ENCODE measurements at regions not wholly inside any gene's neighbourhood (a gene's known extent, or its start where the extent isn't known, plus 50 kb on each side); places are given as distances from the start of the nearest gene placed in this dataset.
"Not testable (repeated sequence)": the region's sequence is repeated elsewhere in the genome, so short reads cannot be mapped to it uniquely, and the experiment has no call there.

- not testable (repeated sequence) for DNase-seq (ENCODE audit: low read depth)
Observed at GRCh38 chr9:41075671-41076070, 52.8 kb downstream of the FOXD4L6 start.

GRCh38 chr9:41074356-41074942, 54.0 kb downstream of the FOXD4L6 start:
- not testable (repeated sequence) for DNase-seq (ENCODE audit: low read depth)

- not testable (repeated sequence) for DNase-seq (ENCODE audit: low read depth)
Observed at GRCh38 chr9:41073471-41074243, 54.8 kb downstream of the FOXD4L6 start.

GRCh38 chr9:41064125-41064795, 64.2 kb downstream of the FOXD4L6 start:
- DNase-seq (ENCODE audit: low read depth) = not testable (repeated sequence)

GRCh38 chr9:41063243-41063642, 65.2 kb downstream of the FOXD4L6 start:
- not testable (repeated sequence) for DNase-seq (ENCODE audit: low read depth)

GRCh38 chr9:41059603-41060002, 68.9 kb downstream of the FOXD4L6 start:
- DNase-seq (ENCODE audit: low read depth) = not testable (repeated sequence)

GRCh38 chr9:41053666-41054363, 74.7 kb downstream of the FOXD4L6 start:
- DNase-seq (ENCODE audit: low read depth) = not testable (repeated sequence)

GRCh38 chr9:41048672-41049071, 79.8 kb downstream of the FOXD4L6 start:
- not testable (repeated sequence) for DNase-seq (ENCODE audit: low read depth)

- DNase-seq (ENCODE audit: low read depth) = not testable (repeated sequence)
Observed at GRCh38 chr9:41047792-41048191, 80.7 kb downstream of the FOXD4L6 start.

- DNase-seq (ENCODE audit: low read depth) = not testable (repeated sequence)
Observed at GRCh38 chr9:41044930-41045329, 83.6 kb downstream of the FOXD4L6 start.

- not testable (repeated sequence) for DNase-seq (ENCODE audit: low read depth)
Observed at GRCh38 chr9:41043433-41043832, 85.0 kb downstream of the FOXD4L6 start.

- not testable (repeated sequence) for DNase-seq (ENCODE audit: low read depth)
Observed at GRCh38 chr9:41042111-41042510, 86.4 kb downstream of the FOXD4L6 start.

- not testable (repeated sequence) for DNase-seq (ENCODE audit: low read depth)
Observed at GRCh38 chr9:41040705-41041342, 87.7 kb downstream of the FOXD4L6 start.

- DNase-seq (ENCODE audit: low read depth) = not testable (repeated sequence)
Observed at GRCh38 chr9:41035276-41035675, 93.2 kb downstream of the FOXD4L6 start.

- not testable (repeated sequence) for DNase-seq (ENCODE audit: low read depth)
Observed at GRCh38 chr9:41034699-41035197, 93.7 kb downstream of the FOXD4L6 start.

GRCh38 chr9:41033877-41034276, 94.6 kb downstream of the FOXD4L6 start:
- not testable (repeated sequence) for DNase-seq (ENCODE audit: low read depth)

GRCh38 chr9:41033360-41033759, 95.1 kb downstream of the FOXD4L6 start:
- DNase-seq (ENCODE audit: low read depth) = not testable (repeated sequence)

GRCh38 chr9:41026912-41027676, 101.4 kb downstream of the FOXD4L6 start:
- not testable (repeated sequence) for DNase-seq (ENCODE audit: low read depth)

- DNase-seq (ENCODE audit: low read depth) = not testable (repeated sequence)
Observed at GRCh38 chr9:41022365-41022764, 106.1 kb downstream of the FOXD4L6 start.

- not testable (repeated sequence) for DNase-seq (ENCODE audit: low read depth)
Observed at GRCh38 chr9:41019858-41020562, 108.5 kb downstream of the FOXD4L6 start.

Data from T-helper 22 cell (primary cell).